Left lung (tissue), 4 donors: ENCODE measurements at regions not wholly inside any gene's neighbourhood (a gene's known extent, or its start where the extent isn't known, plus 50 kb on each side); places are given as distances from the start of the nearest gene placed in this dataset.

Experiments
- ATAC-seq: fragments of 200-7000 bp; cut with Tn5 transposase; one replicate; pipeline ENCODE4 v1.9.1; 2020; ENCODE audit warnings: moderate library complexity
- DNase-seq, 4 donors: peaks; one replicate each; pipeline ENCODE4 v3.0.0-alpha.2; 2013 to 2020
- H3K27ac ChIP-seq, 2 donors: fragments of 200-600 bp; sonication (generic) in 1 of 2; one replicate each; pipeline versions ENCODE4 v1.5.0 to v1.8.0; 2020 to 2021
- H3K27me3 ChIP-seq, 2 donors: fragments of 200-600 bp; sonication (generic) in 1 of 2; one replicate each; pipeline versions ENCODE4 v1.5.0 to v1.8.0; 2020 to 2021
- H3K36me3 ChIP-seq, 2 donors: fragments of 200-600 bp; sonication (generic) in 1 of 2; one replicate each; pipeline versions ENCODE4 v1.5.0 to v1.8.0; 2020 to 2021
- H3K4me1 ChIP-seq, 2 donors: fragments of 200-600 bp; one replicate each; pipeline ENCODE4 v1.8.0; 2021
- H3K4me3 ChIP-seq, 2 donors: fragments of 200-600 bp; sonication (generic) in 1 of 2; one replicate each; pipeline versions ENCODE4 v1.5.0 to v1.8.0; 2020 to 2021; ENCODE audit warnings: mild to moderate bottlenecking in 1 of 2
- H3K9me3 ChIP-seq, 2 donors: fragments of 200-600 bp; sonication (generic) in 1 of 2; one replicate each; pipeline versions ENCODE4 v1.5.0 to v1.8.0; 2020 to 2021
- intact Hi-C, 2 donors: fragments of 100-400 bp; cut with DNase I; formaldehyde crosslinking; loops; one replicate each; pipeline versions ENCODE4 v1.11.2 to v1.14.2; 2022
- TF ChIP-seq, protein P1 (sequence below), 2 donors: fragments of 200-600 bp; sonication (generic) in 1 of 2; IDR thresholded peaks; one replicate each; pipeline versions ENCODE4 v1.5.0 to v1.8.0; 2021; ENCODE audit warnings: antibody characterized with exemption in 2 of 2
- donor health status: DM: no; HTN: yes; CAD: no.
- donor health status: DM: no; HTN: no; CAD: no.

DNA sequence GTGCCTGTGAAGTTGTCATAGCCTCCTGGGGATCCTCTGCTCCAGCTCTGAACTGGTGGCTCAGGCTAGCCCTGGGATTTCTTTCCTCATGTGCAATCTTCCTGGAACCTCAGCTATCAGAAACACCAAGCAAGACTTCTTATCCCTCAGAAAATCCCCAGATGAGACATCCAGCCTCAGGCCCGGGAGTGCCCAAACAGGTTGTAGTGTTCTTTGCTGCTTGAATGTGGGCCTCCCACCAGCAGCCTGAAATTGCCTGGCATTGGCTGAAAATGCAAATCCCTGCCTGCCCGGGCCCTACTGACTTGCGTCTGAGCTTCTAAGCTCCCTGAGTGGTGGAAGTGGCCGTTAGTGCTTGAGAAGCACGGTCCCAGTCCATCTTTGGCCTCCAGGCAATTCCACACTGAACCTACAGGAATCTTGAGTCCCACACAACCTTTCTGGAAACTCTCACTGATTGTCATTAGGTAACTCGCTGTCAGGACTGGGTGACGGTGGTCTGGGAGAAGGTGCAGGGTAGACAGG lies 146.8 kb downstream of the ZBTB18 start:
- TF ChIP-seq, protein P1, sequence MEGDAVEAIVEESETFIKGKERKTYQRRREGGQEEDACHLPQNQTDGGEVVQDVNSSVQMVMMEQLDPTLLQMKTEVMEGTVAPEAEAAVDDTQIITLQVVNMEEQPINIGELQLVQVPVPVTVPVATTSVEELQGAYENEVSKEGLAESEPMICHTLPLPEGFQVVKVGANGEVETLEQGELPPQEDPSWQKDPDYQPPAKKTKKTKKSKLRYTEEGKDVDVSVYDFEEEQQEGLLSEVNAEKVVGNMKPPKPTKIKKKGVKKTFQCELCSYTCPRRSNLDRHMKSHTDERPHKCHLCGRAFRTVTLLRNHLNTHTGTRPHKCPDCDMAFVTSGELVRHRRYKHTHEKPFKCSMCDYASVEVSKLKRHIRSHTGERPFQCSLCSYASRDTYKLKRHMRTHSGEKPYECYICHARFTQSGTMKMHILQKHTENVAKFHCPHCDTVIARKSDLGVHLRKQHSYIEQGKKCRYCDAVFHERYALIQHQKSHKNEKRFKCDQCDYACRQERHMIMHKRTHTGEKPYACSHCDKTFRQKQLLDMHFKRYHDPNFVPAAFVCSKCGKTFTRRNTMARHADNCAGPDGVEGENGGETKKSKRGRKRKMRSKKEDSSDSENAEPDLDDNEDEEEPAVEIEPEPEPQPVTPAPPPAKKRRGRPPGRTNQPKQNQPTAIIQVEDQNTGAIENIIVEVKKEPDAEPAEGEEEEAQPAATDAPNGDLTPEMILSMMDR (IDR thresholded peaks at IDR 0.05): no peak
- ATAC-seq: no peak
- no peak for DNase-seq
- no peak overlapping the region for H3K27ac ChIP-seq
- H3K4me3 ChIP-seq: no peak overlapping the region
- no peaks in the 10 kb centered on the region for H3K36me3 ChIP-seq
- H3K9me3 ChIP-seq: no peaks in the 10 kb centered on the region
- intact Hi-C loops: no loop called here
- H3K27me3 ChIP-seq: no peaks in the 10 kb centered on the region
- H3K4me1 ChIP-seq: no peaks in the 10 kb centered on the region

DNA sequence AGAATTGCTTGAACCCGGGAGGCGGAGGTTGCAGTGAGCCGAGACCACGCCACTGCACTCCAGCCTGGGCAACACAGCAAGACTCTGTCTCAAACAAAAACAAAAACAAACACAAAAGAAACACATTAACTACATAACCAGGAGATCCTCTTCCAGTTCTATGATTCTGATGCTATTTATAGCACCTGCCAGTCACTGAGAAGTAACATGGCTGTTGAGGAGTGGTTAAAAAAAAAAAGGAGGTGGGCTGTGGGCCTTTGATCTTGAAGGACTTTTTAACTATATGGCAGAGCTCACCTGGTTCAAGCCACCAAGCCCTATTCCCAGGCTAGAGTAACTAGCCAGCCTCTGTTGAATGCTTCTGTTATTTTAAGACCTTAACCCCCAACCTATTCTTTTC lies 148.8 kb downstream of the ZBTB18 start:
- Histone ChIP-seq H3K4me3 (no peak overlapping the region), H3K4me1 (no peaks in the 10 kb centered on the region), H3K36me3 (no peaks in the 10 kb centered on the region), H3K27me3 (no peaks in the 10 kb centered on the region), H3K27ac (no peak overlapping the region), H3K9me3 (no peaks in the 10 kb centered on the region)
- no peak for DNase-seq
- intact Hi-C loops: no loop called here
- TF ChIP-seq, protein P1 (IDR thresholded peaks at IDR 0.05): no peak
- no peak for ATAC-seq

DNA sequence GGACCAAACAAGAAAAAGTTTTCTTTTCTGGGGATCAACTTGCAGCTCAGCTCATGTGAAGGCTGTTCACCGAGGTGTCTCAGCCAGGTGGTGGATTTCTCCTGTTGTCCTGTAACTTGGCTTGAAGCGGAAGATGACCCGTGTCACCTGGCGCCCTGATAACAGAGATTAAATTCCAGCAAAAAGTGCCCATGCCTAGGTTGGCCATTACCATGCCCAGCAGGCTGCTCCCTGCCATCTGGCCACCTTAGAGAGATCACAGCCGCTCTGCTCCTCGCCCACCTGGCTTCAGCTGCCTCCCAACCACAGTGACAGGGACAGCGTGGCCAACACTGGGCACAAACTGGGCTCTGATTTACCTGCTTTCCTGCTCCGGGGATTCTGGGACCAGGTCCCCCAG lies 149.5 kb downstream of the ZBTB18 start:
- no peaks in the 10 kb centered on the region for H3K9me3 ChIP-seq
- DNase-seq (peak in 1 of 4 donors; percentile 28), ATAC-seq (no peak)
- no peaks in the 10 kb centered on the region for H3K4me1 ChIP-seq
- no peaks in the 10 kb centered on the region for H3K27me3 ChIP-seq
- intact Hi-C loops: no loop called here
- TF ChIP-seq, protein P1 (IDR thresholded peaks at IDR 0.05): no peak
- no peak overlapping the region for H3K27ac ChIP-seq
- H3K36me3 ChIP-seq: no peaks in the 10 kb centered on the region
- no peak overlapping the region for H3K4me3 ChIP-seq

DNA sequence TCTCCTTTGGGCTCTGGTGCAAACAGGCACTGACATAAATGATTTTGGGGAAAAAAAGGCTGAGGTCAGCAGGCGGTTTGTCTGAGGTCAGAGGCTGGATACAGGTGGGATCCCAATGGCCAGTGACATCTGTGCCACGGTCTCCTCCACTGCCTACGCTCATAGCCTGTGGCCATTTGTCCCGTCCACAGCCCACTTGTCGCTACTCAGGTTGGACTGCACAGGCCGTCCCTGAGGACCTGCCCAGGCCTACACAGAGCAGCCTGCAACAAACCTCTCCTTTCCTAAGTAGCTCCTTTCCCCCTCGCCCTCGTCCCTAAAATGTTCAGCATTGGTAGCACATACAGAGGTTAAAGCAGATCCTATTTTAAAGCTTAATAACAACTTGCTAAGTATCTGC lies 150.7 kb downstream of the ZBTB18 start:
- TF ChIP-seq, protein P1 (IDR thresholded peaks at IDR 0.05): no peak
- H3K9me3 ChIP-seq: no peaks in the 10 kb centered on the region
- H3K36me3 ChIP-seq: no peaks in the 10 kb centered on the region
- ATAC-seq (no peak), DNase-seq (peak in 1 of 4 donors; percentile 28)
- H3K27ac ChIP-seq: no peak overlapping the region
- H3K4me1 ChIP-seq: no peaks in the 10 kb centered on the region
- intact Hi-C loops: no loop called here
- H3K27me3 ChIP-seq: no peaks in the 10 kb centered on the region
- H3K4me3 ChIP-seq: no peak overlapping the region

DNA sequence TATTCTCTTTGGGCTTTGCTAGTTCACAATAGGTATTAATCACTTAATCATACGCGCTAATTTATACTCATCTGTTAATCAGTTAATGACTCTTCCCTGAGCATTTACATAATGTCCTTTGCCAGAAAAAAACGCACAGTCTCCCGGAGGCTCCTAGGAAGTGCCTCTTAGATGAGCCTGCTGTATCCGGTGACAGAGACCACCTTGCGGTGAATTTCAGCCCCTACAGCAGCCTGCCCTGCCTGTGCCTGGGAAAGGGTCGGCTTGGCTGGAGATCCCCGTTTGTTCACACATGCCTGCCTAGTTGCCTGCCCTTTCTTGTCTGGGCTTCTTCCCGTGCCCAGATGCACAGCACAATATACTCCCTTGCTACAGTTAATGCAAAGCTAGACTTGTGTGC lies 152.9 kb downstream of the ZBTB18 start:
- DNase-seq: no peak
- Histone ChIP-seq H3K4me1 (no peaks in the 10 kb centered on the region), H3K9me3 (no peaks in the 10 kb centered on the region), H3K27ac (no peak overlapping the region), H3K27me3 (no peaks in the 10 kb centered on the region), H3K36me3 (no peaks in the 10 kb centered on the region), H3K4me3 (no peak overlapping the region)
- no peak for ATAC-seq
- intact Hi-C loops: no loop called here
- TF ChIP-seq, protein P1 (IDR thresholded peaks at IDR 0.05): no peak
